GM12892 (cell line): ENCODE measurements at regions not wholly inside any gene's neighbourhood (a gene's known extent, or its start where the extent isn't known, plus 50 kb on each side); places are given as distances from the start of the nearest gene placed in this dataset.

ENCODE experiments used
- POLR2A ChIP-seq: IDR thresholded peaks from 2 replicates; pipeline ENCODE4 v1.6.1; 2011; ENCODE audit warnings: low read depth, low read length, control low read depth
- POLR2AphosphoS5 ChIP-seq: IDR thresholded peaks from 2 replicates; pipeline ENCODE4 v1.6.1; 2011; ENCODE audit warnings: low read depth, low read length, control low read depth

GRCh38 chr10:131769571-131770410, 131.0 kb upstream of the PPP2R2D start:
- TF ChIP-seq POLR2A (no peak), POLR2AphosphoS5 (no peak)
